GM18499 (cell line): ENCODE measurements at regions not wholly inside any gene's neighbourhood (a gene's known extent, or its start where the extent isn't known, plus 50 kb on each side); places are given as distances from the start of the nearest gene placed in this dataset.

ENCODE experiments used
- ATAC-seq: cut with Tn5 transposase; IDR thresholded peaks from one replicate; pipeline ENCODE4 v1.9.1; 2021; ENCODE audit warnings: moderate number of reproducible peaks; ENCODE audit not compliant: insufficient read depth, unreplicated experiment

DNA sequence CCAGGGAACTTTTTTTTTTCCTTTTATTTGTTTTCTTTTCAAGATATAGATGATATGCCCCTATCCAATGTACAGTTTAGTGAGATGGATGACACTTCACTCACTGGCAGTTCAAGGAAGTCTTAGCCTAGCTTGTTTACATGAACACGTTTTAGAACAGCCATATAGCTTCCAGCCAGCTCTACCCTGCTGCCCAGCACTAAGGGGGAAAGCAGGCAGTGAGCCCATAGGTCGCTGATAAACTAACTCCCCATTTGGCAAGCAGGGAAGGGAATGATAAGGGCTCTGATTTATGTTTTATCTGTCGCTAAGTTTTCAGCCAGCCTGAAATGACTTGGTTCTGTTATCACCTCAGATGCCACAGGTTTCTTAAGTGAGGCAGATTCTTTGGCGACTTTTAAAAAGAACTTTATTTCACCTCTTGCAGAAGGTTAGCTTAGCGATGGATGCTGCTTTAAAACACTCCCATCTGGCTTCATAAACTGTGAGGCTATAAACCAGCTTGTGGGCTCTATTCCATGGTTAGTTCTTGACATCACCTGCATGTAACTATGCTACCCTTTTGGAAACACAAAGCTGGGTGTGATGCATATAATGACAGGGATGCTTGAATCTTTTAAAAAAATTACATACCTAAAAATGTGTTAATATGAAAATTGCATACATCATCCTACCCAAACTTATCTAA is 348.4 kb downstream of the FBXO8 start:
- no peak for ATAC-seq

DNA sequence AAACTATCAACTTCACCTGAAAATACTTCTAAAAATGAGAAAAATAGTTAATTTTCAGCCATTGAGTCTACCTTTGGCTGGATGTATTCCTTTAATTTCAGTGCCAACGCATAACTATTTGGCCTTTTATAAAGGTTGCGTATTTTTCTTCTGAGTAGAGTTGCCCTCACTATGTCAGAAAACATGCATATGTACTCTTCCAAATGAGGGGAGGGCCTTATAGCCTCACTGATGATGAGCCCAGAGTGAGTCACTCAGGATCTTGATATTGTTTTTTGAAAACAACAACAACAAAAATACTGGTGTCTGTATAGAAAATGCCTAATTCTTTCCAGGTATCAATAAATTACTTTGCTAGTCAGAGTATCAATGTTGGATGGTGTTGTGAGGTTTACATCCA is 349.3 kb downstream of the FBXO8 start:
- ATAC-seq: no peak

GRCh38 chr4:173932701-173933100 is 350.8 kb downstream of the FBXO8 start:
- no peak for ATAC-seq

DNA sequence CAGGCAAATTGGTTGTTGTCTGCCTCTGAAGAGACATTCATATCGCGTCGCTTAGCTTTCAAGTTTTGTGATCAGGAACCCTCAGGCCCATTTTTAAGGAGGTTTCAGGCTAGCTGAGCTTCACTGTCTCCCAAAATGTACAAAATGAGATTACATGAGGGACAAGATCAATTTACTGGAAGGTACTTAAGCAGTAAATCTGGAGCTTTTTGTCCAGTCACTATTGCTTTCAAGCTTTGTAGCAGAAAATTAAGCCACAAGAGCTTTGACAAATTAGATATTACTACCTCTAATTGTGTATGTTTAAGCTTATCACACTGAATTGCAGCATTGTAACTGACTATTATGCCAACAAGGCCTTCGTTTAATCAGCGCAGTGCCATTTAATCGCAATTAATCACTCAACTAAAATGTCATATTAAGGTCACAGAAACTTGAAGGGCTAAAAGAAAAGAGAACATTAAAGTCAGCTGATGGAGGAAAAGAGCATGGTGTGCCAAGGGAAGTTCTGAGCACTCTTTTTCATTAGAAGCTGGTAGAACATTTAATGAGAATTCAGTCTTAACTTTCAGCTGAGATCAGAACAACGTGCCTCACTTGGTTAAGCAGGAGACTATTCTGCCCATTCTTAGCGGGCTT is 353.0 kb downstream of the FBXO8 start:
- no peak for ATAC-seq

DNA sequence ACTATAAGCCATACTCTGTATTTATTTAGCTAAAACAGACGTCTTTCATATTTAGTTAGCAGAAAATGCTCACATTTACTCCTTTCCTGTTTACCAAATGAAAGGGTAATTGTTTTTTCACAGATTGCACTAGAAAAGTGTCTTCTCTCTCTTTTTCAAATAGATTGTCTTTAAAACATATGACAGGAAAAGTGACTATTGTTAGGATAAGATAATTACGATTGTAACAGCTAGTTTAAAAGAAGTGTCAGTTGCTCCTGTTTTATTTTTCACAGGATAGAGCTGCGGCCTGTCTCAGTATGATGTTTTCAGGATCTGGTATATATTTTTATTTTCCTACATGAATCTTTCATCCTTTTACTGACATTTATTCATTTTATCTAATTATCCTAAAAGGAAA is 353.5 kb downstream of the FBXO8 start:
- no peak for ATAC-seq

- peak; percentile 42 for ATAC-seq
Measured at GRCh38 chr4:173924561-173924960, 358.9 kb downstream of the FBXO8 start.

DNA sequence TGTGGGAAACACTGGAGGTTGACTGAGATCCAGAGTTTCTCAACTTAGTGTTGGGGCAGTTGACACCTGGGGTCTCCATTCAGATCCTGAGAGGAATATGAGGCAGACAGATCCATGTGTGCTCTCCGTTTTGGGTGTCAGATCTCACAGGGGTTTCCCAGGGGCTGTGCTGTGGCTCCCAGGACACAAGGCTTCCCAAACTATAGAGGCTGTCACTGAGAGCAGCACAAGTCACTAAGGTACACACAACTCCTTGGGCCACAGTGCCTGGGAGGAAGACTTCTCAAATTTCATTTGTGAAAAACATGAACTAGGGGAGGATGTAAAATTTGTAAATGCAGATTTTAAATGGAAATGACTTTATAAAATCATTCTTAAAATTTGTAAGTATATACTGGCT is 363.6 kb downstream of the FBXO8 start:
- ATAC-seq: no peak

- ATAC-seq: no peak
Measured at GRCh38 chr4:173919196-173919595, 364.3 kb downstream of the FBXO8 start.

DNA sequence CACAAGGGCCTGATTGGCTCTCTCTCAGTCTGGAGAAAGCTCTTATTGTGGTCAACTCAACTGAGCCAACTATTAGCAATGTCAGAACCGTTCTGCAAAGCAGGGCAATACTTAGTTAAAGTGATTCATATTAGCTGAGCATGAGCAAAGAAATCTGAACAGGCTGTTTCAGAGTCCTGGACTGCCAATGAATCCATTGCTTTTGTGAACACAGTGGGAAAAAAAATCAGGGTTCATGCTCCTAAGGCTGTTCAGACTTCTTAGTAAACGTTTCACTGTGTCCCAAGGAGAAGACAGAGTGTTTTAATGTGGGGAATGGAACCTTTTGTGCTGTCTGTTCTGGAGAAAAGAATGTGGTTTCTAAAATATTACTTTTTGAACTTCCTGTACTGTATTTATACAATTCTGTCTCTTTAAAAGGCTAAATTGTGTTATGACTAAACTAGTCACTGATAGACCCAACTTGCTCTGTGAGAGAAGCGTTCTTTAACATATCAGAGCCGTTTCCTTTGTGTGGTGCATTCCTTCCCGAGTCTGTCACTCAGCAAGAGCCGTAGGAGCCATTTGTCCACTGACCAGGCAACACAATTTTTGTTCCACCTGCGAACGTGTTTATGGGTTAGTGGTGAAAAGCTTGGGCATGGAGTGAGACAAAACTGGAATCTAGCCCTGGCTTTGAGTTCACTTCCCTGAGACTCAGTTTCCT is 366.1 kb downstream of the FBXO8 start:
- no peak for ATAC-seq

- no peak for ATAC-seq
Measured at GRCh38 chr4:173913496-173913895, 370.0 kb downstream of the FBXO8 start.

DNA sequence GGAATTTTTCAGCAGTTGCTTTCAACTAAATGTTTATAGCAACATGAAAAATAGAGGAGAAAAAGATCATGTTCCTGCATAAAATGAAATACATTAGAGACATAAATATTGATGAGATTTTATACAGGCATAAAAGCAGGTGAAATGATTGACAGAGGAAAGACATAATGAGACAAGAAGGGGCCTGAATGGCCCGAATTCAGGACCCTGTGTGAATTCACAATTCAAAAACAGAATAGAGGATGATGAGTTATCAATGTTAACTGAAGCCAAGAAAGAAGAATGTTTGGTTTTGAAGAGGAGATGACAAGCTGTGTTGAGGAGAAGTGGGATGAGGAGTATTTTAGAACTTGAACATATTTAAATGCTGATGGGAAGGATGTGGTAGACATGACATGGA is 371.1 kb downstream of the FBXO8 start:
- ATAC-seq: no peak

DNA sequence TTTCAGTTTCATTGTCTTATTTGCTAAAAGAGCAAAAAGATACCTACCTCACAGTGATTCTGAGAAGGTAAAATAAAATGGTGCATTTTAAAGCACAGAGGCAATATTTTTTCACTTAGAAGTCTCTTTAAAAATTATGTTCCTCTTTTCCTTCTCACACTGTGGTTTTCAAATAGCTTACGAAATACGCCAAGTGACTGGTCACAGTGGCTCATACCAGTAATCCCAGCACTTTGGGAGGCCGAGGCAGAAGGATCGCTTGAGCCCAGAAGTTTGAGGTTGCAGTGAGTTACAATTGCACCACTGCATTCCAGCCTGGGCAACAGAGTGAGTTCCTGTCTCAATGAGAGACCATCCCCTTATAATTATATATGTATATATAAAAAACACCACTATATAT is 372.6 kb downstream of the FBXO8 start:
- no peak for ATAC-seq

DNA sequence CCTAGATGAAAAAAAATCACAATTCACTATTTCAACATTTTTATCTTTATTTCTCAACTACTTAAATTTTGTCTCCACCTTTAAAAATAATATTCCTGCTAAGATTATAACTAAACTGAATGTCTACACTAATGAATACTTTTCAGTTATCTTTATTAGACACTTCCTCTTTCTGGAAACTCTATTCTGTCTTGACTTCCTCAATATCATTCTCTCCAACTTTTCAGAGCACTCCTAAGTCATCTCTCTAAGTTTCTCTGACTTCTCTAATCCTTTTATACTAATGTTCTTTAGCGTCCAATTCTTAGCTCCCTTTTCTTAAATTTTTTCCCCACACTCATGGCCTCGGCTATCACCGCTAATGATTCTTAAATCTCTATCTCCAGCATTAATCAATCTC is 374.2 kb downstream of the FBXO8 start:
- ATAC-seq: no peak

DNA sequence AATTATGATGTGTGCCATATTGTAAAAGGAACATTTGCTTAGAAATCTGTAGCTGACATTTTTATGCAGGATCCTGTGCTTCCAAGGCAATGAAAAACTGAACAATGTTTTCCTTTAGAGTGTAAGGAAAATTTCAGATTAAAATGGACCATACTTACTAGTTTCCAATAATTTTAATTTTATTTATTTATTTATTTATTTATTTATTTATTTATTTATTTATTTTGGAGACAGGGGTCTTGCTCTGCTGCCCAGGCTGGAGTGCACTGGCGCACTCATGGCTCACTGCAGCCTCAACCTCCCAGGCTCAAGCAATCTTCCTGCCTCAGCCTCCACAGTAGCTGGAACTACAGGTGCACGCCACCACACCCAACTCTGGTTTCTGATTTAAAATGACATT is 369.8 kb upstream of the HAND2 start:
- ATAC-seq: no peak

GRCh38 chr4:173891072-173891471 is 361.0 kb upstream of the HAND2 start:
- ATAC-seq: no peak

GRCh38 chr4:173883821-173884220 is 353.8 kb upstream of the HAND2 start:
- ATAC-seq: no peak

DNA sequence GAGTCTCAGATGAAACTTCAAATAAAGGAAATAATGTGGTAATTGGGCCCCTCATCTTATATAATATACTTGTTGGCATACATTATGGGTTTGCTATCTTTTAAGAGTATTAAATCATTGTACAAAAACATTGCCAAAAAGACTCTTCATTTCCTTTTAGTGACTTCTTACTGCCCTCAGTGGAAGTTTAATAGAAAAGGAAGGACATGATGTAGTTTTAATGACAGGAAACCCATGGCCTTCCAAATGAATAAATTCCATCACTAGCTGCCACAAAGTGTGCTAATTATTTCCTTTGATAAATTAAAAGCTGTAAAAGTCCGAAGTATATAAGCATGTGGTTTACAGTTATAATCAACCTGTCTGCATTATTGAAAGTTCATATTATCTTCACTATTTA is 350.9 kb upstream of the HAND2 start:
- ATAC-seq: no peak

GRCh38 chr4:173879509-173879908 is 349.5 kb upstream of the HAND2 start:
- ATAC-seq: no peak

- ATAC-seq: no peak
Measured at GRCh38 chr4:173878701-173879100, 348.7 kb upstream of the HAND2 start.

DNA sequence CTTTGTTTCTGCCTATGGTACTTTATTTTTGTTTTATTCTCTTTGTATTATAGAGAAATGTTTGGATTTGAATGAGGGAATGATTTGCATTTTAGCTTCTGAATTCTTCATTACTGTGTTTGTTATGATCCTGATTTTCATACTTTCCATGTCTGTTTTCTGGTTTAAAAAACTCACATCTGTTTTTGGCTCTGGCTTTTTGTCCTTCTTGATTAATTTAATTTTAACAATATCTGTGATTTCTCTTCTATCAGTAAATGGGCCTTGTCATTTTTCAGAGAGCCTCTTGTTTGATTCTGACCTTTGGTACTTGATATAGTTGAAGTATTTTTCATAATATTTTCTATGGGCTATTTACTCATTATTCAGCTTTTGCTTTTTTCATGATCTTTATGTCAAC is 341.6 kb upstream of the HAND2 start:
- ATAC-seq: no peak

DNA sequence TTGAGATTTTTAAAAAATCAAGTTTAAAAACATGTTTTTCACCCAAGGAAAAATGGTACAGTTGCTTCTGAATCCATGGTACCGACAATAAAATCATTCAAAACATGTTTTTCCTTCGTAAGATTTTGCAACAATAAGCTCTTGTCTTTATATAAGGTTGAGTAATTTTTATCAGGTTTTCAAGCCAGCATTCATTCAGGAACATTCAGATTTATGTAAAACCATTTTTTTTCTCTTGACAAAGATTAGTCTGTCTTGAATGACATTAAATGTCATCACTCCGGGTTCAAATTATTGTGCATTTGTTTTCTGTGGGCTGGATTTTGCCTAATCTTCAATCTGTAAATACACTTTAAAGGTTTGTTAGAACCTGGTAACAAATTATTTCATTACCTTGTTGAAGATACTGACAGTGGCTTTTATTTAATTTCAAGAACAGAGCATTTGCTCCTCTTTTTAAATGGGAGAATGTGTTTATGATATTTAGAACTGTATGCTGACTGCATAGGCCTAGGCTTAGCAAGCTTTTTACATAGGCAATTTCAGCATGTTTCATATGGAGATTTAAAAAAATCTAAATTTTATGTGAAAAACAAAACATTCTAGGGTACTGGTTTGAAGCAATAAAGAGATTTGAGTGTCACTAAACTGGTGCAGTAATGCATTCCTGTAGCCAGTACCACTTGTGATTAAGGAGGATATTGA is 336.4 kb upstream of the HAND2 start:
- no peak for ATAC-seq
